Stimulated activated CD8-positive, alpha-beta memory T cell treated with anti-CD3 and anti-CD28 coated beads, Interleukin-12 subunit alpha, Interleukin-12 subunit beta, amount 100 ng/mL, for 24 hours (primary cell): ENCODE measurements at regions not wholly inside any gene's neighbourhood (a gene's known extent, or its start where the extent isn't known, plus 50 kb on each side); places are given as distances from the start of the nearest gene placed in this dataset.

Experiments used
- DNase-seq: peaks from one replicate; pipeline ENCODE4 v3.0.0-alpha.2; 2020; ENCODE audit errors: extremely low read depth

- no peak for DNase-seq
Measured at GRCh38 chr1:60984062-60984799, 98.1 kb upstream of the NFIA start.

- DNase-seq, result no peak
Measured at GRCh38 chr1:60983701-60984061, 98.7 kb upstream of the NFIA start.

- DNase-seq, result no peak
Measured at GRCh38 chr1:60982539-60982938, 99.8 kb upstream of the NFIA start.

- no peak for DNase-seq
Measured at GRCh38 chr1:60981357-60981756, 101.0 kb upstream of the NFIA start.

- no peak for DNase-seq
Measured at GRCh38 chr1:60978421-60979357, 103.7 kb upstream of the NFIA start.

GRCh38 chr1:60977661-60978060 is 104.7 kb upstream of the NFIA start:
- no peak for DNase-seq

- no peak for DNase-seq
Measured at GRCh38 chr1:60974524-60975372, 107.6 kb upstream of the NFIA start.

- no peak for DNase-seq
Measured at GRCh38 chr1:60973668-60974067, 108.7 kb upstream of the NFIA start.

GRCh38 chr1:60972841-60973364 is 109.5 kb upstream of the NFIA start:
- DNase-seq, result no peak

- DNase-seq, result no peak
Measured at GRCh38 chr1:60971330-60971729, 111.0 kb upstream of the NFIA start.

GRCh38 chr1:60969971-60970509 is 112.3 kb upstream of the NFIA start:
- no peak for DNase-seq

GRCh38 chr1:60965280-60965854 is 117.0 kb upstream of the NFIA start:
- DNase-seq, result no peak

- DNase-seq, result no peak
Measured at GRCh38 chr1:60963167-60963940, 119.0 kb upstream of the NFIA start.

- DNase-seq, result no peak
Measured at GRCh38 chr1:60960891-60961461, 121.4 kb upstream of the NFIA start.

GRCh38 chr1:60959701-60960100 is 122.7 kb upstream of the NFIA start:
- DNase-seq, result no peak

- no peak for DNase-seq
Measured at GRCh38 chr1:60958001-60958400, 124.4 kb upstream of the NFIA start.

GRCh38 chr1:60956520-60956919 is 125.8 kb upstream of the NFIA start:
- DNase-seq, result no peak

GRCh38 chr1:60952612-60953111 is 129.7 kb upstream of the NFIA start:
- DNase-seq, result no peak

GRCh38 chr1:60950224-60951063 is 131.9 kb upstream of the NFIA start:
- no peak for DNase-seq
